Calu3 (cell line): ENCODE measurements at regions not wholly inside any gene's neighbourhood (a gene's known extent, or its start where the extent isn't known, plus 50 kb on each side); places are given as distances from the start of the nearest gene placed in this dataset.
"Not testable (repeated sequence)": the region's sequence is repeated elsewhere in the genome, so short reads cannot be mapped to it uniquely, and the experiment has no call there.

ENCODE experiments used
- BruUV-seq: library from RNA; stranded (reverse); fragments of 400-500 nt; replicated peaks from 2 replicates; lab custom pipeline; 2021; lab: Mats Ljungman, UMichigan
- CTCF ChIA-PET: fragments of 300-600 bp; sonication (Branson Sonifier 250); formaldehyde crosslinking; loops from one replicate; lab custom pipeline; 2022; ENCODE audit warnings: antibody characterized with exemption; lab: Charles Lee
- DNase-seq: peaks from one replicate; pipeline ENCODE4 v3.0.0; 2022
- H3K27ac Mint-ChIP-seq: one replicate; pipeline ENCODE4 v1.8.0; 2022; ENCODE audit warnings: mixed read lengths; ENCODE audit not compliant: unreplicated experiment
- H3K27me3 Mint-ChIP-seq: one replicate; pipeline ENCODE4 v1.8.0; 2022; ENCODE audit warnings: mixed read lengths; ENCODE audit not compliant: unreplicated experiment
- H3K36me3 Mint-ChIP-seq: one replicate; pipeline ENCODE4 v1.8.0; 2022; ENCODE audit warnings: mild to moderate bottlenecking, moderate library complexity, mixed read lengths; ENCODE audit not compliant: insufficient read depth, unreplicated experiment
- H3K4me1 Mint-ChIP-seq: one replicate; pipeline ENCODE4 v1.8.0; 2022; ENCODE audit warnings: mild to moderate bottlenecking, low read depth, mixed read lengths; ENCODE audit not compliant: unreplicated experiment
- H3K4me3 Mint-ChIP-seq: one replicate; pipeline ENCODE4 v1.8.0; 2022; ENCODE audit warnings: mild to moderate bottlenecking, low read depth, moderate library complexity, mixed read lengths; ENCODE audit not compliant: unreplicated experiment
- H3K9me3 Mint-ChIP-seq: one replicate; pipeline ENCODE4 v1.8.0; 2022; ENCODE audit warnings: low read depth, mixed read lengths; ENCODE audit not compliant: unreplicated experiment
- intact Hi-C: fragments of 100-400 bp; cut with micrococcal nuclease; formaldehyde crosslinking; loops from one replicate; pipeline ENCODE4 v1.10.0; 2022; ENCODE audit not compliant: unreplicated experiment
- TF ChIP-seq, protein P1 (sequence below): fragments of 200-600 bp; IDR thresholded peaks from one replicate; pipeline ENCODE4 v1.8.0; 2022; ENCODE audit warnings: antibody characterized with exemption; ENCODE audit not compliant: unreplicated experiment

DNA sequence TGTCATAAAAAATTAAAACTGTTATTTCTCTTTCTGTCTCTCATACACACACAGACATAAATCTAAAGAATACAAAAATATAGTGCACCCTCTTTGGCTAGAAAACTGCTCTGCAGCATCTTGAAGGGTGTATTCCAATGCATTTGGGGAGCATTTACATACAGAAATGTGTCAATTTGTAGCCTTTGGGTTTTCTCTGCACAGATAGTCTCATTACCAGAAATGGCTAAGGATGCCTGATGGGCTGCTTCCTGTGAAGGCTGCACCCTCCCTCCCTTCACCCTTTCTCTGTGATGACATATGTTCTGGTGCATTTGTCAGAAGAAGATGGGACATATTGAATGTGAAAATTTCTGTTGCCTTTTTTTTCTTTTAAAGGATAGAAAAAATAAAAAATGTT is 1239.3 kb downstream of the CDH11 start:
- intact Hi-C loops = no loop called here
- BruUV-seq = no TSS peak
- no peaks in the 10 kb centered on the region for H3K27me3 Mint-ChIP-seq
- no peaks in the 10 kb centered on the region for H3K4me1 Mint-ChIP-seq
- CTCF ChIA-PET = no interaction called here
- no peak overlapping the region for H3K27ac Mint-ChIP-seq
- TF ChIP-seq, protein P1, sequence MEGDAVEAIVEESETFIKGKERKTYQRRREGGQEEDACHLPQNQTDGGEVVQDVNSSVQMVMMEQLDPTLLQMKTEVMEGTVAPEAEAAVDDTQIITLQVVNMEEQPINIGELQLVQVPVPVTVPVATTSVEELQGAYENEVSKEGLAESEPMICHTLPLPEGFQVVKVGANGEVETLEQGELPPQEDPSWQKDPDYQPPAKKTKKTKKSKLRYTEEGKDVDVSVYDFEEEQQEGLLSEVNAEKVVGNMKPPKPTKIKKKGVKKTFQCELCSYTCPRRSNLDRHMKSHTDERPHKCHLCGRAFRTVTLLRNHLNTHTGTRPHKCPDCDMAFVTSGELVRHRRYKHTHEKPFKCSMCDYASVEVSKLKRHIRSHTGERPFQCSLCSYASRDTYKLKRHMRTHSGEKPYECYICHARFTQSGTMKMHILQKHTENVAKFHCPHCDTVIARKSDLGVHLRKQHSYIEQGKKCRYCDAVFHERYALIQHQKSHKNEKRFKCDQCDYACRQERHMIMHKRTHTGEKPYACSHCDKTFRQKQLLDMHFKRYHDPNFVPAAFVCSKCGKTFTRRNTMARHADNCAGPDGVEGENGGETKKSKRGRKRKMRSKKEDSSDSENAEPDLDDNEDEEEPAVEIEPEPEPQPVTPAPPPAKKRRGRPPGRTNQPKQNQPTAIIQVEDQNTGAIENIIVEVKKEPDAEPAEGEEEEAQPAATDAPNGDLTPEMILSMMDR = no peak
- H3K36me3 Mint-ChIP-seq = no peaks in the 10 kb centered on the region
- no peak for DNase-seq
- peaks cover 15% of the 10 kb centered on the region for H3K9me3 Mint-ChIP-seq
- no peak overlapping the region for H3K4me3 Mint-ChIP-seq

DNA sequence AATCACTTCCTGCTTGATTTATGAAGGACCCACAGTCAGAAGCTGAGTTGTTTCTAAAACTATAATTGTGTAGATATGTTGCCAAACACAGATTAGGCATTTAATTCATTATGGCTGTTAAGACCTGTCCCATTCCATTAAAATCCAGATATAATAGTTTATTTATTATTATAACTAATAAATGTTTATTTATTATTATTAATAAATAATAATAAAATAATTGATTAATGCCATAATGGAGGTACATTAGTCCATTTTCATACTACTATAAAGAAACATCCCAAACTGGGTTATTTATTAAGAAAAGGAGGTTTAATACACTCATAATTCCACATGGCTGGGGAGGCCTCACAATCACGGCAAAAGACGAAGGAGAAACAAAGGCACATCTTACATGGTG is 1240.9 kb downstream of the CDH11 start:
- no peak for DNase-seq
- TF ChIP-seq, protein P1 = no peak
- H3K4me3 Mint-ChIP-seq = no peak overlapping the region
- CTCF ChIA-PET = interaction anchor here (0.9 kb wide), 1 partner anchor 12 kb away, joined by 3 read pairs; no protein-coding TSS in a partner anchor
- intact Hi-C loops = no loop called here
- no TSS peak for BruUV-seq
- no peaks in the 10 kb centered on the region for H3K27me3 Mint-ChIP-seq
- no peaks in the 10 kb centered on the region for H3K4me1 Mint-ChIP-seq
- no peak overlapping the region for H3K27ac Mint-ChIP-seq
- peaks cover 18% of the 10 kb centered on the region for H3K9me3 Mint-ChIP-seq
- no peaks in the 10 kb centered on the region for H3K36me3 Mint-ChIP-seq

DNA sequence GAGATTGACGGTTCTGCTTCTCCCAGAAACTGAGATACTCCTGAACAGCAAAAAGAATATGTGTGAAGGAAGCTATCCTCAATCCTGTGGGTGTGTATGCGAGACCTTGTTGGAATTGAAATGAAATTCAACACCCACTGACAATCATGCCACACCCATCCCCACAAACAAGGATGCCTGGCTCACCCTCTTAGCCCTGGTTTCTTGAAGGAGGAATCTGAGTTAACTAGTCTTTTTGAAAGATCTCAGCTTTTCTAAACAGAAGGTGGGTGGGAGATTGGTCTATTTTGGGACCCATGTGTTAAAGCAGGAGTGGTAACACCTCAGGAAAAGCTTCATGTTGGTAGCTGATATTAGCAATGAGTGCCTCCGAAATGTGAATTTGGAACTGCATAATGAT is 1244.5 kb downstream of the CDH11 start:
- Mint-ChIP-seq H3K4me3 (no peak overlapping the region), H3K4me1 (no peaks in the 10 kb centered on the region), H3K27ac (no peak overlapping the region), H3K27me3 (no peaks in the 10 kb centered on the region), H3K36me3 (no peaks in the 10 kb centered on the region), H3K9me3 (peaks cover 12% of the 10 kb centered on the region)
- TF ChIP-seq, protein P1 = no peak
- no peak for DNase-seq
- intact Hi-C loops = no loop called here
- CTCF ChIA-PET = no interaction called here
- no TSS peak for BruUV-seq

DNA sequence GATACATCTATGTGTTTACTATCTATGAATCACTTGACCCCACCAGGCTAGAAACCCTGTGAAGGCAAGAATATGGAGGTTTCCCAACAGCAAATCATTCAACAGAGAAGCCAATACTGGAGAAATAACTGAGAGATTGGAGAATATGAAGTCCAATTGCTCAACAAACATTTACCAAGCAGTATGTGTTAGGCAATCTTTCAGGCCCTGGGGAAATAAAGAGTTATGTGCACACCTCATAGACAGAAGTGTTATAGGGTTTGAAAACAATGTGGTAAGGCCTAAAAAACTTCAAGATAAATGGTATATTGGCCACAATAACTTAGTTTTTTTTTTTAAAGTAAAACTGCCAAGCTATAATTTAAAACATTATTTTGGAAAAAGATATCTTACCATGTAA is 1245.8 kb downstream of the CDH11 start:
- DNase-seq = no peak
- Mint-ChIP-seq H3K4me3 (no peak overlapping the region), H3K4me1 (no peaks in the 10 kb centered on the region), H3K9me3 (peaks cover 7% of the 10 kb centered on the region), H3K27ac (no peak overlapping the region), H3K27me3 (no peaks in the 10 kb centered on the region), H3K36me3 (no peaks in the 10 kb centered on the region)
- BruUV-seq = no TSS peak
- TF ChIP-seq, protein P1 = no peak
- intact Hi-C loops = no loop called here
- CTCF ChIA-PET = no interaction called here

DNA sequence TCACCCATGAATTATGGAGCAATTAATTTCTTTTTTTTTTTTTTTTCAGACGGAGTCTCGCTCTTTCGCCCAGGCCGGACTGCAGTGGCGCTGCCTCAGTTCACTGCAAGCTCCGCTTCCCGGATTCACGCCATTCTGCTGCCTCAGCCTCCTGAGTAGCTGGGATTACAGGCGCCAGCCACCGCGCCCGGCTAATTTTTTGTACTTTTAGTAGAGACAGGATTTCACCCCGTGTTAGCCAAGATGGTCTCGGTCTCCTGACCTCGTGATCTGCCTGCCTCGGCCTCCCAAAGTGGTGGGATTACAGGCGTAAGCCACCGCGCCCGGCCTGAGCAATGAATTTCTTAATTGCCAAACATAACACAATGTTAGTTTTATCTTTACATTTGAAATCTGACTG is 1261.2 kb downstream of the CDH11 start:
- H3K27me3 Mint-ChIP-seq, DNase-seq, H3K4me1 Mint-ChIP-seq, intact Hi-C loops, CTCF ChIA-PET, H3K4me3 Mint-ChIP-seq, H3K36me3 Mint-ChIP-seq, BruUV-seq, H3K9me3 Mint-ChIP-seq, H3K27ac Mint-ChIP-seq: not testable (repeated sequence)
